ENCODE measurements at regions not wholly inside any gene's neighbourhood (a gene's known extent, or its start where the extent isn't known, plus 50 kb on each side); places are given as distances from the start of the nearest gene placed in this dataset.

DNA sequence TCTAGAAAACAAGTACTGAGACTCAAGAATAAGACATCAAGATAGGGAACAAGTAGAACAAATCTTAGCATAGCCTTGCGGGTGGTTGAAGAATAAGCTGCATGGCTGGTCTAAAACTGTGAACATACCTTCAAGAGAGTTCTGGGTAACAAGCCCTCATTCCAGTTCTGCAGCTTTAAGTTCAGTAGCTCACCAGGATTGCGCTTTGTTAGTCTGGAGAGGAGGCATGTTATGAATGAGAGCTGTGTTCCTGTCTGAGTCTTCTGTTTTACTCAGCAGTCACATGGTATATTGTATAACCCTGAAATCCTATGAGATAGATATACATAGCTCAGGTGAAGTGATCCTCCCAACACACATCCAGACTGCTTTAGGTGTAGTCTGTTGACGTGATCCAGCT, 406.6 kb upstream of the IRAK1BP1 start:
- TF ChIP-seq, protein P1, sequence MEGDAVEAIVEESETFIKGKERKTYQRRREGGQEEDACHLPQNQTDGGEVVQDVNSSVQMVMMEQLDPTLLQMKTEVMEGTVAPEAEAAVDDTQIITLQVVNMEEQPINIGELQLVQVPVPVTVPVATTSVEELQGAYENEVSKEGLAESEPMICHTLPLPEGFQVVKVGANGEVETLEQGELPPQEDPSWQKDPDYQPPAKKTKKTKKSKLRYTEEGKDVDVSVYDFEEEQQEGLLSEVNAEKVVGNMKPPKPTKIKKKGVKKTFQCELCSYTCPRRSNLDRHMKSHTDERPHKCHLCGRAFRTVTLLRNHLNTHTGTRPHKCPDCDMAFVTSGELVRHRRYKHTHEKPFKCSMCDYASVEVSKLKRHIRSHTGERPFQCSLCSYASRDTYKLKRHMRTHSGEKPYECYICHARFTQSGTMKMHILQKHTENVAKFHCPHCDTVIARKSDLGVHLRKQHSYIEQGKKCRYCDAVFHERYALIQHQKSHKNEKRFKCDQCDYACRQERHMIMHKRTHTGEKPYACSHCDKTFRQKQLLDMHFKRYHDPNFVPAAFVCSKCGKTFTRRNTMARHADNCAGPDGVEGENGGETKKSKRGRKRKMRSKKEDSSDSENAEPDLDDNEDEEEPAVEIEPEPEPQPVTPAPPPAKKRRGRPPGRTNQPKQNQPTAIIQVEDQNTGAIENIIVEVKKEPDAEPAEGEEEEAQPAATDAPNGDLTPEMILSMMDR (IDR thresholded peaks at IDR 0.05; ENCODE audit: insufficient read depth, low read length, poor library complexity, severe bottlenecking): no peak
- TF ChIP-seq EZH2phosphoT487 (conservative IDR thresholded peaks at IDR 0.05; ENCODE audit: low read length): no peak

Measured in SU-DHL-6 (cell line).